SK-N-SH treated with all-trans-retinoic acid at 6 μM for 48 hours (cell line): ENCODE measurements at regions not wholly inside any gene's neighbourhood (a gene's known extent, or its start where the extent isn't known, plus 50 kb on each side); places are given as distances from the start of the nearest gene placed in this dataset.

Experiments used
- ESRRG ChIP-seq: fragments of 250-450 bp; sonication (Bioruptor Pico); IDR thresholded peaks from 2 replicates; pipeline ENCODE4 v1.6.1; 2021; ENCODE audit warnings: mild to moderate bottlenecking
- RARB ChIP-seq: fragments of 250-450 bp; sonication (Bioruptor Pico); IDR thresholded peaks from 2 replicates; pipeline ENCODE4 v1.8.0; 2021; ENCODE audit warnings: mild to moderate bottlenecking, moderate library complexity
- SNAI2 ChIP-seq: fragments of 250-450 bp; sonication (Bioruptor Pico); IDR thresholded peaks from 2 replicates; pipeline ENCODE4 v1.5.0; 2020; ENCODE audit warnings: mild to moderate bottlenecking, moderate library complexity
- TCF4 ChIP-seq: fragments of 250-450 bp; sonication (Bioruptor Pico); IDR thresholded peaks from 2 replicates; pipeline ENCODE4 v1.8.0; 2021; ENCODE audit warnings: mild to moderate bottlenecking, moderate library complexity, borderline replicate concordance
- ZFP3 ChIP-seq: fragments of 250-450 bp; sonication (Bioruptor Pico); IDR thresholded peaks from 2 replicates; pipeline ENCODE4 v1.5.0; 2020; ENCODE audit warnings: mild to moderate bottlenecking, moderate library complexity
- TF ChIP-seq, protein P1 (sequence below): fragments of 250-450 bp; sonication (Bioruptor Pico); IDR thresholded peaks from 2 replicates; pipeline ENCODE4 v1.5.1; 2021; ENCODE audit warnings: mild to moderate bottlenecking, moderate library complexity
- TF ChIP-seq, protein P2 (sequence below): fragments of 250-450 bp; sonication (Bioruptor Pico); IDR thresholded peaks from 2 replicates; pipeline ENCODE4 v1.5.0; 2020; ENCODE audit warnings: mild to moderate bottlenecking, moderate library complexity
- TF ChIP-seq, protein P3 (sequence below): fragments of 250-450 bp; sonication (Bioruptor Pico); IDR thresholded peaks from 2 replicates; pipeline ENCODE4 v1.8.0; 2020; ENCODE audit warnings: mild to moderate bottlenecking, moderate library complexity, borderline replicate concordance

DNA sequence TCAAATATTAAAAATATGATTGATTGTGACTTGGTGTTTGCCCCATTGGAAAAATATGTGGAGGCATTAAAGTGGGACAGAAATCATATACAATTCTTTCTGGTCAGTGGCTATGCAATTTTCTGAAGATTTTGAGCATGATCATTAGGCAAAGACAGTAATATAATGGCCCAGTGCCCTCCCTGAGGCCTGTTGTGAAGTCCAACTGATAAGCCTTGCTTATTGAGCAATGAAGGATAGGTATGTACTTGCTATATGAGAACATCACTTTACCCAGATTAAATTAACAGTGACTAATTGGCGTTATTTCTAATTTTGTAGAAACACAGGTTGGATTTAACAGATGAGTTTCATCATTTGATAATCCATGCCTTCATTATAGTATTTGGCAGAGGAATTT is 57.1 kb downstream of the NKX2-1 start:
- TF ChIP-seq ZFP3 = no peak
- TF ChIP-seq RARB (CRISPR knock-in tag) = no peak
- TF ChIP-seq, protein P1, sequence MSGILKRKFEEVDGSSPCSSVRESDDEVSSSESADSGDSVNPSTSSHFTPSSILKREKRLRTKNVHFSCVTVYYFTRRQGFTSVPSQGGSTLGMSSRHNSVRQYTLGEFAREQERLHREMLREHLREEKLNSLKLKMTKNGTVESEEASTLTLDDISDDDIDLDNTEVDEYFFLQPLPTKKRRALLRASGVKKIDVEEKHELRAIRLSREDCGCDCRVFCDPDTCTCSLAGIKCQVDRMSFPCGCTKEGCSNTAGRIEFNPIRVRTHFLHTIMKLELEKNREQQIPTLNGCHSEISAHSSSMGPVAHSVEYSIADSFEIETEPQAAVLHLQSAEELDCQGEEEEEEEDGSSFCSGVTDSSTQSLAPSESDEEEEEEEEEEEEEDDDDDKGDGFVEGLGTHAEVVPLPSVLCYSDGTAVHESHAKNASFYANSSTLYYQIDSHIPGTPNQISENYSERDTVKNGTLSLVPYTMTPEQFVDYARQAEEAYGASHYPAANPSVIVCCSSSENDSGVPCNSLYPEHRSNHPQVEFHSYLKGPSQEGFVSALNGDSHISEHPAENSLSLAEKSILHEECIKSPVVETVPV (CRISPR knock-in tag) = no peak
- no peak for TF ChIP-seq TCF4
- no peak for TF ChIP-seq ESRRG (CRISPR knock-in tag)
- TF ChIP-seq, protein P2, sequence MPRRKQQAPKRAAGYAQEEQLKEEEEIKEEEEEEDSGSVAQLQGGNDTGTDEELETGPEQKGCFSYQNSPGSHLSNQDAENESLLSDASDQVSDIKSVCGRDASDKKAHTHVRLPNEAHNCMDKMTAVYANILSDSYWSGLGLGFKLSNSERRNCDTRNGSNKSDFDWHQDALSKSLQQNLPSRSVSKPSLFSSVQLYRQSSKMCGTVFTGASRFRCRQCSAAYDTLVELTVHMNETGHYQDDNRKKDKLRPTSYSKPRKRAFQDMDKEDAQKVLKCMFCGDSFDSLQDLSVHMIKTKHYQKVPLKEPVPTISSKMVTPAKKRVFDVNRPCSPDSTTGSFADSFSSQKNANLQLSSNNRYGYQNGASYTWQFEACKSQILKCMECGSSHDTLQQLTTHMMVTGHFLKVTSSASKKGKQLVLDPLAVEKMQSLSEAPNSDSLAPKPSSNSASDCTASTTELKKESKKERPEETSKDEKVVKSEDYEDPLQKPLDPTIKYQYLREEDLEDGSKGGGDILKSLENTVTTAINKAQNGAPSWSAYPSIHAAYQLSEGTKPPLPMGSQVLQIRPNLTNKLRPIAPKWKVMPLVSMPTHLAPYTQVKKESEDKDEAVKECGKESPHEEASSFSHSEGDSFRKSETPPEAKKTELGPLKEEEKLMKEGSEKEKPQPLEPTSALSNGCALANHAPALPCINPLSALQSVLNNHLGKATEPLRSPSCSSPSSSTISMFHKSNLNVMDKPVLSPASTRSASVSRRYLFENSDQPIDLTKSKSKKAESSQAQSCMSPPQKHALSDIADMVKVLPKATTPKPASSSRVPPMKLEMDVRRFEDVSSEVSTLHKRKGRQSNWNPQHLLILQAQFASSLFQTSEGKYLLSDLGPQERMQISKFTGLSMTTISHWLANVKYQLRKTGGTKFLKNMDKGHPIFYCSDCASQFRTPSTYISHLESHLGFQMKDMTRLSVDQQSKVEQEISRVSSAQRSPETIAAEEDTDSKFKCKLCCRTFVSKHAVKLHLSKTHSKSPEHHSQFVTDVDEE = no peak
- TF ChIP-seq, protein P3, sequence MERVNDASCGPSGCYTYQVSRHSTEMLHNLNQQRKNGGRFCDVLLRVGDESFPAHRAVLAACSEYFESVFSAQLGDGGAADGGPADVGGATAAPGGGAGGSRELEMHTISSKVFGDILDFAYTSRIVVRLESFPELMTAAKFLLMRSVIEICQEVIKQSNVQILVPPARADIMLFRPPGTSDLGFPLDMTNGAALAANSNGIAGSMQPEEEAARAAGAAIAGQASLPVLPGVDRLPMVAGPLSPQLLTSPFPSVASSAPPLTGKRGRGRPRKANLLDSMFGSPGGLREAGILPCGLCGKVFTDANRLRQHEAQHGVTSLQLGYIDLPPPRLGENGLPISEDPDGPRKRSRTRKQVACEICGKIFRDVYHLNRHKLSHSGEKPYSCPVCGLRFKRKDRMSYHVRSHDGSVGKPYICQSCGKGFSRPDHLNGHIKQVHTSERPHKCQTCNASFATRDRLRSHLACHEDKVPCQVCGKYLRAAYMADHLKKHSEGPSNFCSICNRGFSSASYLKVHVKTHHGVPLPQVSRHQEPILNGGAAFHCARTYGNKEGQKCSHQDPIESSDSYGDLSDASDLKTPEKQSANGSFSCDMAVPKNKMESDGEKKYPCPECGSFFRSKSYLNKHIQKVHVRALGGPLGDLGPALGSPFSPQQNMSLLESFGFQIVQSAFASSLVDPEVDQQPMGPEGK (CRISPR knock-in tag) = no peak
- TF ChIP-seq SNAI2 = no peak
